Sigmoid colon (tissue), 6 donors: ENCODE measurements at regions not wholly inside any gene's neighbourhood (a gene's known extent, or its start where the extent isn't known, plus 50 kb on each side); places are given as distances from the start of the nearest gene placed in this dataset.

ENCODE experiments used
- DNase-seq: peaks from one replicate; pipeline ENCODE4 v3.0.0-alpha.2; 2019
- H3K27ac ChIP-seq, 4 donors: fragments of 200-600 bp; sonication (generic); one replicate each; pipeline ENCODE4 v1.5.1; 2016 to 2019; ENCODE audit warnings: mild to moderate bottlenecking in 1 of 4
- H3K27me3 ChIP-seq, 3 donors: fragments of 200-600 bp; sonication (generic); one replicate each; pipeline ENCODE4 v1.5.1; 2019; ENCODE audit warnings: mild to moderate bottlenecking in 1 of 3
- H3K36me3 ChIP-seq, 4 donors: fragments of 200-600 bp; sonication (generic); one replicate each; pipeline ENCODE4 v1.5.1; 2016 to 2019
- H3K4me1 ChIP-seq, 4 donors: fragments of 200-600 bp; sonication (generic); one replicate each; pipeline ENCODE4 v1.5.1; 2017 to 2019
- H3K4me3 ChIP-seq, 4 donors: fragments of 200-600 bp; sonication (generic); one replicate each; pipeline ENCODE4 v1.5.1; 2017 to 2019; ENCODE audit warnings: mild to moderate bottlenecking in 2 of 4, moderate library complexity in 1 of 4
- H3K9me3 ChIP-seq, 4 donors: fragments of 200-600 bp in 3 of 4; sonication (generic) in 3 of 4; one replicate each; pipeline versions ENCODE4 v1.5.1 to v1.6.1; 2013 to 2019
- CTCF ChIP-seq, 4 experiments: fragments of 450-650 bp in 3 of 4; fragments of 200-600 bp in 1 of 4; IDR thresholded peaks; one replicate each; pipeline ENCODE4 v1.5.1; 2016 to 2019; ENCODE audit warnings: antibody characterized with exemption in 4 of 4, mild to moderate bottlenecking in 3 of 4, moderate library complexity in 2 of 4
- EP300 ChIP-seq, 4 donors: sonication (generic); formaldehyde crosslinking; IDR thresholded peaks; one replicate each; pipeline ENCODE4 v1.6.1; 2017; ENCODE audit warnings: antibody characterized with exemption in 4 of 4
- POLR2A ChIP-seq, 2 donors: fragments of 450-650 bp; IDR thresholded peaks; one replicate each; pipeline ENCODE4 v1.6.1; 2016; ENCODE audit warnings: antibody characterized with exemption in 2 of 2, mild to moderate bottlenecking in 2 of 2, moderate library complexity in 2 of 2
- POLR2AphosphoS5 ChIP-seq, 4 donors: sonication (generic); formaldehyde crosslinking; IDR thresholded peaks; one replicate each; pipeline ENCODE4 v1.6.1; 2017; ENCODE audit warnings: antibody characterized with exemption in 4 of 4
- WGBS, 2 donors: extraction: QIAGEN DNeasy Blood & Tissue Kit; methylation state at CpG; one replicate each; pipeline ENCODE4 v1.1.7; 2013; 5-methylcytosine and 5-hydroxymethylcytosine counted together
- intact Hi-C: fragments of 100-400 bp; cut with DNase I; formaldehyde crosslinking; loops from one replicate; pipeline ENCODE4 v1.15.1; 2023
- small RNA-seq, 3 donors: library from RNA; depleted of rRNA; stranded (forward); fragments of <200 nt; gene quantifications; one replicate each; pipeline ENCODE3, GENCODE V24; 2016
- donor health status: healthy with polysubstance abuse.
- donor health status: healthy.

GRCh38 chr4:170162416-170162815 is 72.7 kb upstream of the AADAT start:
- no peak overlapping the region for H3K27ac ChIP-seq
- H3K36me3 ChIP-seq: no peaks in the 10 kb centered on the region
- TF ChIP-seq CTCF (IDR thresholded peaks at IDR 0.05): no peak
- TF ChIP-seq POLR2AphosphoS5 (IDR thresholded peaks at IDR 0.05): no peak
- TF ChIP-seq POLR2A (IDR thresholded peaks at IDR 0.05): no peak
- TF ChIP-seq EP300 (IDR thresholded peaks at IDR 0.05): no peak
- H3K9me3 ChIP-seq: no peaks in the 10 kb centered on the region
- H3K4me1 ChIP-seq: no peaks in the 10 kb centered on the region
- H3K27me3 ChIP-seq: no peaks in the 10 kb centered on the region
- H3K4me3 ChIP-seq: no peak overlapping the region
- intact Hi-C loops: no loop called here
- no peak for DNase-seq

- intact Hi-C loops: no loop called here
- TF ChIP-seq POLR2A (IDR thresholded peaks at IDR 0.05) (no peak), CTCF (IDR thresholded peaks at IDR 0.05) (no peak), EP300 (IDR thresholded peaks at IDR 0.05) (no peak), POLR2AphosphoS5 (IDR thresholded peaks at IDR 0.05) (no peak)
- DNase-seq: no peak
Measured at GRCh38 chr4:170157670-170158069, 67.9 kb upstream of the AADAT start.

GRCh38 chr4:170145120-170145519 is 55.4 kb upstream of the AADAT start:
- Histone ChIP-seq H3K9me3 (no peaks in the 10 kb centered on the region), H3K4me1 (no peaks in the 10 kb centered on the region), H3K36me3 (no peaks in the 10 kb centered on the region), H3K27me3 (no peaks in the 10 kb centered on the region), H3K27ac (no peak overlapping the region), H3K4me3 (no peak overlapping the region)
- WGBS, 2 donors: 74 to 84% methylated on average over 1 of the region's 1 CpG
- no peak for DNase-seq
- no peak for TF ChIP-seq CTCF (IDR thresholded peaks at IDR 0.05)
- TF ChIP-seq EP300 (IDR thresholded peaks at IDR 0.05): no peak
- no peak for TF ChIP-seq POLR2AphosphoS5 (IDR thresholded peaks at IDR 0.05)
- no peak for TF ChIP-seq POLR2A (IDR thresholded peaks at IDR 0.05)
- intact Hi-C loops: no loop called here

More at GRCh38 chr4:170157670-170158069, 67.9 kb upstream of the AADAT start:
- Histone ChIP-seq H3K27ac (no peak overlapping the region), H3K27me3 (no peaks in the 10 kb centered on the region), H3K4me1 (no peaks in the 10 kb centered on the region), H3K9me3 (no peaks in the 10 kb centered on the region), H3K36me3 (no peaks in the 10 kb centered on the region), H3K4me3 (no peak overlapping the region)

GRCh38 chr4:170139764-170140163 is 50.0 kb upstream of the AADAT start:
- Histone ChIP-seq H3K36me3 (no peaks in the 10 kb centered on the region), H3K9me3 (no peaks in the 10 kb centered on the region), H3K4me3 (no peak overlapping the region), H3K4me1 (no peaks in the 10 kb centered on the region), H3K27me3 (no peaks in the 10 kb centered on the region), H3K27ac (no peak overlapping the region)
- DNase-seq: no peak
- 86% methylated on average over 4 of the region's 4 CpGs for WGBS, 2 donors
- TF ChIP-seq POLR2AphosphoS5 (IDR thresholded peaks at IDR 0.05) (no peak), CTCF (IDR thresholded peaks at IDR 0.05) (no peak), EP300 (IDR thresholded peaks at IDR 0.05) (no peak)
- intact Hi-C loops: loop anchor here (2.0 kb wide), 1 partner anchor 713 kb away; no protein-coding TSS in a partner anchor

Small RNA genes in the stretch of these regions (small RNA-seq; reads per million reads assigned to genes)
- gene AC097486.1 (0 reads per million in 3 donors), gene MIR6082 (0 reads per million in 3 donors), gene RNU6ATAC13P (0 reads per million in 3 donors)
